SH-SY5Y (cell line): ENCODE measurements at regions not wholly inside any gene's neighbourhood (a gene's known extent, or its start where the extent isn't known, plus 50 kb on each side); places are given as distances from the start of the nearest gene placed in this dataset.

Experiments used
- GATA2 ChIP-seq: IDR thresholded peaks from 2 replicates; pipeline ENCODE4 v1.6.1; 2011; ENCODE audit warnings: mild to moderate bottlenecking, low read depth, low read length
- GATA3 ChIP-seq: IDR thresholded peaks from 2 replicates; pipeline ENCODE4 v1.6.1; 2011; ENCODE audit warnings: low read depth, mild to moderate bottlenecking, low read length, moderate library complexity

DNA sequence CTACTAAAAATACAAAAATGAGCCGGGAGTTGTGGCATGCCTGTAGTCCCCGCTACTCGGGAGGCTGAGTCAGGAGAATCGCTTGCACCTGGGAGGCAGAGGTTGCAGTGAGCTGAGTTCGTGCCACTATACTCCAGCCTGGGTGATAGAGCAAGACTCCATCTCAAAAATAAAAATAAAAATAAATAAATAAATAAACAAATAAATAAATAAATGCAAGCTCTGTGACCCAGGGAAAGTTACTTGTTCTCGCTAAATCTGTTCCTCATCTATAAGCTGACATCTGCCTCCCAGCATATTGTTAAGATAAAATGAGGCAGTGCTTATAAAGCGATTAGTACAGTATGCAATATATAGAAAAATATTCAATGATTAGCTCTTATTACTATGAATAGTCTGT is 56.4 kb upstream of the STK38L start:
- TF ChIP-seq GATA2 (no peak), GATA3 (no peak)
